Parathyroid adenoma (tissue), 2 donors: ENCODE measurements at regions not wholly inside any gene's neighbourhood (a gene's known extent, or its start where the extent isn't known, plus 50 kb on each side); places are given as distances from the start of the nearest gene placed in this dataset.

ENCODE experiments used
- H2AFZ ChIP-seq: fragments of 300-600 bp; sonication (generic); one replicate; pipeline ENCODE4 v1.7.0; 2017; ENCODE audit warnings: antibody characterized with exemption, mild to moderate bottlenecking
- H3K27ac ChIP-seq: fragments of 300-600 bp; sonication (generic); one replicate; pipeline ENCODE4 v1.7.0; 2017
- H3K27me3 ChIP-seq: fragments of 300-600 bp; sonication (generic); one replicate; pipeline ENCODE4 v1.7.0; 2017; ENCODE audit warnings: low read length; ENCODE audit not compliant: control insufficient read depth, insufficient read depth
- H3K36me3 ChIP-seq: fragments of 300-600 bp; sonication (generic); one replicate; pipeline ENCODE4 v1.7.0; 2017; ENCODE audit warnings: low read length; ENCODE audit not compliant: control insufficient read depth, insufficient read depth
- H3K4me1 ChIP-seq: fragments of 300-600 bp; sonication (generic); one replicate; pipeline ENCODE4 v1.7.0; 2017; ENCODE audit warnings: control low read depth
- H3K4me2 ChIP-seq: fragments of 300-600 bp; sonication (generic); one replicate; pipeline ENCODE4 v1.7.0; 2017; ENCODE audit warnings: low read length
- H3K4me3 ChIP-seq: fragments of 300-600 bp; sonication (generic); one replicate; pipeline ENCODE4 v1.7.0; 2017; ENCODE audit warnings: low read depth, low read length
- H3K79me2 ChIP-seq: fragments of 300-600 bp; sonication (generic); one replicate; pipeline ENCODE4 v1.7.0; 2017; ENCODE audit warnings: control low read depth
- H3K9ac ChIP-seq: fragments of 300-600 bp; sonication (generic); one replicate; pipeline ENCODE4 v1.7.0; 2017; ENCODE audit warnings: mild to moderate bottlenecking
- H3K9me3 ChIP-seq: fragments of 300-600 bp; sonication (generic); one replicate; pipeline ENCODE4 v1.7.0; 2017; ENCODE audit warnings: low read length; ENCODE audit not compliant: control insufficient read depth
- TF ChIP-seq, protein P1 (sequence below): fragments of 300-600 bp; sonication (generic); IDR thresholded peaks from one replicate; pipeline ENCODE4 v1.7.0; 2017; ENCODE audit warnings: antibody characterized with exemption, mild to moderate bottlenecking
- donor health status: primary hyperparathyroidism.

DNA sequence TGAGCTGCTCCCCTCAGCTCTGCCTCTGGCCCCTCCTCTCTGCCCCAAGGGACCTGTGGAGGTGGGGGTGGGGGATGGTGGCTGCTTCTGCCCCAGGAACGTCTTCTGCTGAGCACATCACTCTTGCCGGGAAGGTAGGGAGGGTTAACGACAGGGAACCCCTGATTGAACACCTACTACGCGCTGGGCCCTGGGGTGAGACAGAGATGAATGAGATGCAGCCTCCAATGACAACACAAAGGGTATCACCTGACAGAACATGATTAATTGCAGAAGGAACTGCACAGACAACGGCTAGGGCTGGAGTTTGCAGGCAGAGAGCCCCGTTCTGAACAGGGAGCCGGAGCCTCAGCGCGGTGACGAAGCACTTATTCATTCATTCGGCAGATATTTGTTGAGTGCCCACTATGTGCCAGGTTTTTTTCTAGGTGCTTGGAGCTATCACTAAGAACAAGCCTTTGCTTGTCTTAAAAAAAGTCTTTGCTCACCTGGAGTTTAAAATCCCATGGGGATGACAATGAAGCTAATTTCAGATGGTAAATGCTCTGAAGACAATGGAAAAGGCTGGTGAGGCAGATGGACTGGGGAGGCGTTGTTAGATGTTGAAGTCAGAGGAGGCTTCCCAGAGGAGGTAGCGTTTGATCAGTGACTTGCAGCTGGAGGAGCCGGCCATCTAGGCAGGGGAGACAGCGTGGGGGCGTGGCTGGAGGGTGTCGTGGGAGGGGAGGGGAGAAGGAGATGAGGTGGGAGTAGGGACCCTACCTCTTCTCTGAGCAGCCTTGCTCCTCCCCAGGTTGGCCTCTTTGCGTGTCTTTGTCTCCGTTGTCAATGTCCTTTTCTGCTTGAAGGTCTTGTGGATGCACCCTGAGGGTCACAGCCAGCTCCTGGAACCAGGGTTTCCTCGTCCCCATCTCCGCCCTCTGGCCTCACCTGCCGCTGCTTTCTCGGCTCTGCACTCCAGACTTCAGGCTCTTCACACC is 103.1 kb upstream of the CSF3R start:
- Histone ChIP-seq H3K4me2 (no peak overlapping the region), H3K27me3 (no peaks in the 10 kb centered on the region), H3K27ac (no peak overlapping the region), H3K4me1 (no peaks in the 10 kb centered on the region), H3K4me3 (no peak overlapping the region), H2AFZ (no peak overlapping the region), H3K79me2 (no peaks in the 10 kb centered on the region), H3K9ac (no peak overlapping the region), H3K9me3 (no peaks in the 10 kb centered on the region), H3K36me3 (no peaks in the 10 kb centered on the region)
- TF ChIP-seq, protein P1, sequence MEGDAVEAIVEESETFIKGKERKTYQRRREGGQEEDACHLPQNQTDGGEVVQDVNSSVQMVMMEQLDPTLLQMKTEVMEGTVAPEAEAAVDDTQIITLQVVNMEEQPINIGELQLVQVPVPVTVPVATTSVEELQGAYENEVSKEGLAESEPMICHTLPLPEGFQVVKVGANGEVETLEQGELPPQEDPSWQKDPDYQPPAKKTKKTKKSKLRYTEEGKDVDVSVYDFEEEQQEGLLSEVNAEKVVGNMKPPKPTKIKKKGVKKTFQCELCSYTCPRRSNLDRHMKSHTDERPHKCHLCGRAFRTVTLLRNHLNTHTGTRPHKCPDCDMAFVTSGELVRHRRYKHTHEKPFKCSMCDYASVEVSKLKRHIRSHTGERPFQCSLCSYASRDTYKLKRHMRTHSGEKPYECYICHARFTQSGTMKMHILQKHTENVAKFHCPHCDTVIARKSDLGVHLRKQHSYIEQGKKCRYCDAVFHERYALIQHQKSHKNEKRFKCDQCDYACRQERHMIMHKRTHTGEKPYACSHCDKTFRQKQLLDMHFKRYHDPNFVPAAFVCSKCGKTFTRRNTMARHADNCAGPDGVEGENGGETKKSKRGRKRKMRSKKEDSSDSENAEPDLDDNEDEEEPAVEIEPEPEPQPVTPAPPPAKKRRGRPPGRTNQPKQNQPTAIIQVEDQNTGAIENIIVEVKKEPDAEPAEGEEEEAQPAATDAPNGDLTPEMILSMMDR, result no peak

- no peak overlapping the region for H3K9ac ChIP-seq
- H3K27ac ChIP-seq, result no peak overlapping the region
- TF ChIP-seq, protein P1, result no peak
- H3K4me2 ChIP-seq, result no peak overlapping the region
- no peaks in the 10 kb centered on the region for H3K79me2 ChIP-seq
- no peaks in the 10 kb centered on the region for H3K27me3 ChIP-seq
- no peaks in the 10 kb centered on the region for H3K9me3 ChIP-seq
- no peaks in the 10 kb centered on the region for H3K4me1 ChIP-seq
- no peak overlapping the region for H3K4me3 ChIP-seq
- no peak overlapping the region for H2AFZ ChIP-seq
- no peaks in the 10 kb centered on the region for H3K36me3 ChIP-seq
Measured at GRCh38 chr1:36584874-36585453, 102.3 kb upstream of the CSF3R start.

DNA sequence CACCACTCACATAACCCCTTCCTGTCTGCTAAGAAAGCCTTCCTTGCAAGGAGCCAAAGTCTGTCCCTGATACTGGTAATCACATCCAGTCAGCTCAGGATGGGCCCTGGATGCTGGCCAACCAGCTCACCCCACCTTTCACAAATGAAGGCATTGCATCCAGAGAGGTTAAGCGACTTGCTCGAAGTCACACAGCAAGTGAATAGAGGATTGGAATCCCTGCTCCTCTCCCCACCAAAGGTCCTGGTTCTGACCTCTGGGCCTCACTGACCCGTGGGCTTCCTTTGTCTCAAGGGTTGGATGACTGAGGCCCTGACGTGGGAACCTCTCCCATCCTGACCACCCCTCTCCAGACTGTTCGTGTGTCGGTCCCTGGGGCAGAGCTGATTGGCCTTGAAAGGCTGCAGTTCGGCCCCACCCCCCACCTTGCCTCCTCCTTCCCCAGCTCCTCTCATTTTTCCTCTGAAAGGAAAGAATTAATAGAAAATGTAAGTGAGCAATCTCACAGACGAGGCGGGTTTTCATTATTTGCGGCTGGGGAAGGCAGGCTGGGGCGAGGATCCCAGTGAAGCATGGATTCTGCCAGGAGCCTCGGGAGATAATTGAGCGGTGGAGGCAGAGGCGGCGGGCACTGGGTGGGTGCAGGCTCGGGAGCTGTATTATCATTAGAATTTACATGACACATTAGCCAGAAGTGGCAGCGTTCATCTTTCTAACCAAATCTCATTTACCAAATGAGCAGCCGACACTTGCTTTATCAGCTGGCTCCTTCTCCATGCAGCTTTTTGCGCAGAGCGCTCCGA is 101.5 kb upstream of the CSF3R start:
- no peak overlapping the region for H3K9ac ChIP-seq
- H3K4me2 ChIP-seq, result no peak overlapping the region
- H3K4me1 ChIP-seq, result no peaks in the 10 kb centered on the region
- H3K27ac ChIP-seq, result no peak overlapping the region
- no peak overlapping the region for H2AFZ ChIP-seq
- no peaks in the 10 kb centered on the region for H3K27me3 ChIP-seq
- no peak overlapping the region for H3K4me3 ChIP-seq
- no peaks in the 10 kb centered on the region for H3K36me3 ChIP-seq
- no peaks in the 10 kb centered on the region for H3K79me2 ChIP-seq
- H3K9me3 ChIP-seq, result no peaks in the 10 kb centered on the region
- TF ChIP-seq, protein P1, result no peak

DNA sequence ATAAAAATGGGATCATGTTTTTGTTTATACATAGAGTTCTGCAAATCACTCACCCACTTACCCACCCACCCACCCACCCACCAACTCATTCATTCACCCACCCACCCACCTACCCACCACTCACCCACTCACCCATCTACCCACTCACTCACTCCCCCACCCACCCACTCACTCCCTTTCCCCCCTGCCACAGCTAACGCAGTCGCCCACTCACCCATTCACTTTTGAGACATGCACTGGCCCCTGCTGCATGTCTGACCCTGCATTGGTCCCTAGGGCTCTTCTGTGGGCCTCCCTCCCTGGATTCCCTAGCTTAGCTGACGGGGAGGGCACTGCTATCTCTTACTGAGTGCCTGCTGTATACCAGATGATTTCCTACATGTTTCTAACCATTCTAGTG is 100.4 kb upstream of the CSF3R start:
- TF ChIP-seq, protein P1, result no peak
- Histone ChIP-seq H3K4me3 (no peak overlapping the region), H3K4me2 (no peak overlapping the region), H2AFZ (no peak overlapping the region), H3K27me3 (no peaks in the 10 kb centered on the region), H3K36me3 (no peaks in the 10 kb centered on the region), H3K27ac (no peak overlapping the region), H3K79me2 (no peaks in the 10 kb centered on the region), H3K4me1 (no peaks in the 10 kb centered on the region), H3K9me3 (no peaks in the 10 kb centered on the region), H3K9ac (no peak overlapping the region)
